Thyroid gland (tissue), 4 donors: ENCODE measurements at regions not wholly inside any gene's neighbourhood (a gene's known extent, or its start where the extent isn't known, plus 50 kb on each side); places are given as distances from the start of the nearest gene placed in this dataset.

Source experiments
- DNase-seq, 2 donors: peaks; one replicate each; pipeline ENCODE4 v3.0.0-alpha.2; 2019
- H3K27ac ChIP-seq, 3 donors: fragments of 200-600 bp; sonication (generic); 1 replicate in 2 of 3; 2 replicates in 1 of 3; pipeline ENCODE4 v1.5.1; 2016 to 2019; ENCODE audit warnings: mild to moderate bottlenecking in 1 of 3, moderate library complexity in 1 of 3
- H3K27me3 ChIP-seq: fragments of 200-600 bp; sonication (generic); one replicate; pipeline ENCODE4 v1.5.1; 2019
- H3K36me3 ChIP-seq, 2 donors: fragments of 200-600 bp; sonication (generic); one replicate each; pipeline ENCODE4 v1.5.1; 2016 to 2019
- H3K4me1 ChIP-seq, 2 donors: fragments of 200-600 bp; sonication (generic); one replicate each; pipeline ENCODE4 v1.5.1; 2017 to 2019
- H3K4me3 ChIP-seq, 3 donors: fragments of 200-600 bp; sonication (generic); replicated peaks in 1 of 3; 1 replicate in 2 of 3; 2 replicates in 1 of 3; pipeline ENCODE4 v1.5.1; 2016; ENCODE audit warnings: mild to moderate bottlenecking in 1 of 3
- H3K9me3 ChIP-seq: fragments of 200-600 bp; sonication (generic); one replicate; pipeline ENCODE4 v1.5.1; 2017
- CTCF ChIP-seq, 6 experiments: fragments of 200-600 bp in 3 of 6; fragments of 450-650 bp in 3 of 6; sonication (generic) in 3 of 6; IDR thresholded peaks; one replicate each; pipeline ENCODE4 v1.5.1; 2016 to 2019; ENCODE audit warnings: antibody characterized with exemption in 6 of 6, mild to moderate bottlenecking in 2 of 6, inconsistent platforms in 1 of 6, moderate library complexity in 1 of 6
- POLR2A ChIP-seq, 2 donors: fragments of 450-650 bp; IDR thresholded peaks; one replicate each; pipeline ENCODE4 v1.6.1; 2017; ENCODE audit warnings: antibody characterized with exemption in 2 of 2, mild to moderate bottlenecking in 2 of 2, moderate library complexity in 1 of 2
- WGBS, 2 donors: methylation state at CpG; one replicate each; pipeline ENCODE4 v1.1.5; 2017; 5-methylcytosine and 5-hydroxymethylcytosine counted together
- intact Hi-C: fragments of 100-400 bp; cut with DNase I; formaldehyde crosslinking; loops from one replicate; pipeline ENCODE4 v1.15.1; 2023

DNA sequence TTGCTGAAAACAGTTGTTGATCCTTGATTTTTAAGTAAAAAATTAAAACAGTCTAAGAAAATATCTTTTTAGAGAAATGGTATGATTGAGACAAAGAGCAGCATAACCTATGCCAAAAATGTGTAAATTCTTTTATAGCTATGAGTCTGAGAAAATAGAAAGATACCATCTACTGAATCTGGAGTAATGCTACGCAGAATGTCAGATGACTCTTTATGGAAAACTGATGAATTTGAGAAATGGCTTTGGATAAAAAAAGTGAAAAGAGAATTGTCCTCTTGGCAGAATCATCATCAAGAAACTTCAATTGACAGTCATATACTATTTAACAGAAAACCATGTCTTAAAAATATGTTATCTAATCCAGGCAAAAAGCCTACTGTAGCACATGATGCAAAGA, 183.1 kb downstream of the FAT4 start:
- Histone ChIP-seq H3K36me3 (no peaks in the 10 kb centered on the region), H3K4me3 (no peak overlapping the region), H3K9me3 (no peaks in the 10 kb centered on the region), H3K27ac (no peak overlapping the region), H3K27me3 (no peaks in the 10 kb centered on the region), H3K4me1 (no peaks in the 10 kb centered on the region)
- 91% methylated on average over 1 of the region's 1 CpG for WGBS, 2 donors
- no peak for TF ChIP-seq CTCF (IDR thresholded peaks at IDR 0.05)
- TF ChIP-seq POLR2A (IDR thresholded peaks at IDR 0.05), result no peak
- intact Hi-C loops, result no loop called here
- DNase-seq, result no peak

- 89 to 91% methylated on average over 1 of the region's 1 CpG for WGBS, 2 donors
- Histone ChIP-seq H3K9me3 (no peaks in the 10 kb centered on the region), H3K4me1 (no peaks in the 10 kb centered on the region), H3K27ac (no peak overlapping the region), H3K4me3 (no peak overlapping the region), H3K36me3 (no peaks in the 10 kb centered on the region), H3K27me3 (no peaks in the 10 kb centered on the region)
- intact Hi-C loops, result no loop called here
- DNase-seq, result no peak
- TF ChIP-seq POLR2A (IDR thresholded peaks at IDR 0.05), result no peak
- no peak for TF ChIP-seq CTCF (IDR thresholded peaks at IDR 0.05)
These were observed 184.2 kb downstream of the FAT4 start for GRCh38 chr4:125498981-125499380.

DNA sequence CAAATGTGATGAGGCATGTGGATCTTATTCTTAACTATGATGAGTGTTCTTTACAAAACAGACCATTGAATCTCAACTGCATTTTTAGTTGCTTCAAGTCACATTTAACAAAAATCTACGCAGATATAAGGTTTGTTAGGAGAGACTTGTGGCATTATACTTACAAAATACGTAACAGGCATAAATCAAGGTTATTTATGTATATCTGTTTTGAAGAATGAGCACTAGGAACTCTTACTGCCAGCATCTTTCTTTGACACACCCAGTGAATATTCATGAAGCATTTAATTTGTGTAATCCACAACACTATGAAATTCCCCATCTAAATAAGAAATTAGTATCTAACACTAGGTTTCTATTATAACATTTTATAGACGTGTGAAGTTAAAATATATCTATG, 186.3 kb downstream of the FAT4 start:
- 94 to 95% methylated on average over 3 of the region's 3 CpGs for WGBS, 2 donors
- DNase-seq, result no peak
- no peak for TF ChIP-seq POLR2A (IDR thresholded peaks at IDR 0.05)
- TF ChIP-seq CTCF (IDR thresholded peaks at IDR 0.05), result no peak
- intact Hi-C loops, result no loop called here
- Histone ChIP-seq H3K27ac (no peak overlapping the region), H3K4me3 (no peak overlapping the region), H3K4me1 (no peaks in the 10 kb centered on the region), H3K9me3 (no peaks in the 10 kb centered on the region), H3K36me3 (no peaks in the 10 kb centered on the region), H3K27me3 (no peaks in the 10 kb centered on the region)

GRCh38 chr4:125501568-125501967, 186.8 kb downstream of the FAT4 start:
- no peak for TF ChIP-seq CTCF (IDR thresholded peaks at IDR 0.05)
- no peak for TF ChIP-seq POLR2A (IDR thresholded peaks at IDR 0.05)
- H3K27me3 ChIP-seq, result no peaks in the 10 kb centered on the region
- DNase-seq, result no peak
- H3K36me3 ChIP-seq, result no peaks in the 10 kb centered on the region
- no peaks in the 10 kb centered on the region for H3K4me1 ChIP-seq
- H3K27ac ChIP-seq, result no peak overlapping the region
- intact Hi-C loops, result no loop called here
- H3K9me3 ChIP-seq, result no peaks in the 10 kb centered on the region
- 87% methylated on average over 4 of the region's 4 CpGs for WGBS, 2 donors
- H3K4me3 ChIP-seq, result no peak overlapping the region

- 73 to 83% methylated on average over 4 of the region's 4 CpGs for WGBS, 2 donors
- DNase-seq, result no peak
- Histone ChIP-seq H3K27me3 (no peaks in the 10 kb centered on the region), H3K36me3 (no peaks in the 10 kb centered on the region), H3K4me1 (no peaks in the 10 kb centered on the region), H3K9me3 (no peaks in the 10 kb centered on the region), H3K4me3 (no peak overlapping the region), H3K27ac (no peak overlapping the region)
- intact Hi-C loops, result no loop called here
- no peak for TF ChIP-seq CTCF (IDR thresholded peaks at IDR 0.05)
These were observed 190.9 kb downstream of the FAT4 start for GRCh38 chr4:125505621-125506020.
